ENCODE measurements at regions not wholly inside any gene's neighbourhood (a gene's known extent, or its start where the extent isn't known, plus 50 kb on each side); places are given as distances from the start of the nearest gene placed in this dataset.

GRCh38 chr3:6578526-6578925 lies 282.4 kb upstream of the GRM7 start:
- peaks cover 11% of the 10 kb centered on the region; the same call in 2 of the 3 replicates for H3K36me3 ChIP-seq (ENCODE audit: control insufficient read depth, insufficient read depth, low read length)
- peaks cover 4% of the 10 kb centered on the region for H3K9me3 ChIP-seq (replicated peaks; ENCODE audit: control insufficient read depth, insufficient read depth, low read depth, low read length)
- no peaks in the 10 kb centered on the region for H3K4me1 ChIP-seq (replicated peaks in 1 of 2; ENCODE audit: control insufficient read depth in 2 of 2, insufficient read depth in 2 of 2, low read length in 2 of 2)
- 43% methylated on average over 1 of the region's 1 CpG for WGBS (ENCODE audit: insufficient coverage, low coverage, missing lambda C conversion rate)
- ChIA-PET POLR2A (interaction anchor here (0.8 to 0.9 kb wide), 2 partner anchors 9 to 22 kb away, joined by 3 read pairs; no protein-coding TSS in a partner anchor), CTCF (ENCODE audit: low intra/inter-chr PET ratio) (no interaction called here)
- ATAC-seq (peak; percentile 75), DNase-seq (ENCODE audit: extremely low read depth in 1 of 4, low spot score in 3 of 4) (peak in 1 of 4 experiments; percentile 30), FAIRE-seq (no peak)
- in situ Hi-C loops (cut with MboI) (no loop called here), intact Hi-C loops (cut with micrococcal nuclease) (no loop called here)
- no peak overlapping the region for H2AFZ ChIP-seq (ENCODE audit: low read depth, low read length)
- H3K79me2 ChIP-seq (ENCODE audit: control insufficient read depth, insufficient read depth, low read length): peaks cover 15% of the 10 kb centered on the region; the same call in 2 of the 3 replicates
- no peaks in the 10 kb centered on the region for H3K27me3 ChIP-seq (ENCODE audit: control insufficient read depth in 2 of 2, insufficient read depth in 2 of 2, low read length in 2 of 2)
- no peaks in the 10 kb centered on the region for H3K9me1 ChIP-seq (ENCODE audit: control insufficient read depth, insufficient read depth, low read length)
- BruUV-seq (replicated peaks): no TSS peak
- no peak overlapping the region for H3K4me2 ChIP-seq (ENCODE audit: insufficient read depth, low read length)
- no peaks in the 10 kb centered on the region for H4K20me1 ChIP-seq (replicated peaks; ENCODE audit: control insufficient read depth, insufficient read depth, low read length)
- no peak overlapping the region for H3K9ac ChIP-seq (ENCODE audit: insufficient read depth in 1 of 2, low read depth in 2 of 2, low read length in 2 of 2)
- no peak overlapping the region for H3K27ac ChIP-seq (ENCODE audit: extremely low read depth, low read depth, low read length)
- H3K4me3 ChIP-seq: no peak overlapping the region
- TF ChIP-seq ZNF311 (CRISPR knock-in tag; IDR thresholded peaks at IDR 0.05): no peak
- TF ChIP-seq TCF15 (CRISPR knock-in tag; IDR thresholded peaks at IDR 0.05): no peak
- TF ChIP-seq CEBPB (tag; IDR thresholded peaks at IDR 0.05): peak; percentile 33; the same call in 1 of the 2 replicates
- no peak for TF ChIP-seq NR3C1 (CRISPR knock-in tag; IDR thresholded peaks at IDR 0.05)
- TF ChIP-seq MAFK (IDR thresholded peaks at IDR 0.05; ENCODE audit: low read length): peak; percentile 19; the same call in 1 of the 2 replicates
- no peak for TF ChIP-seq MYNN (IDR thresholded peaks at IDR 0.05)
- no peak for TF ChIP-seq MYNN (CRISPR knock-in tag; IDR thresholded peaks at IDR 0.05)
- no peak for TF ChIP-seq BDP1 (IDR thresholded peaks at IDR 0.05; ENCODE audit: insufficient read depth, insufficient read length)
- TF ChIP-seq CEBPG (CRISPR knock-in tag; IDR thresholded peaks at IDR 0.05): no peak
- 0 out of 4 replicates have a peak, but pooled peaks of 1 of the 2 experiments have one; percentile 32 for TF ChIP-seq CEBPG (tag; conservative IDR thresholded peaks at IDR 0.05 in 1 of 2, IDR thresholded peaks at IDR 0.05 in 1 of 2)
- no peak for TF ChIP-seq SMC3 (conservative IDR thresholded peaks at IDR 0.05; ENCODE audit: insufficient read depth, low read depth, low read length)
- no peak for TF ChIP-seq UBTF (IDR thresholded peaks at IDR 0.05; ENCODE audit: borderline replicate concordance in 1 of 2, low read depth in 2 of 2, low read length in 2 of 2)
- TF ChIP-seq PRMT5 (CRISPR knock-in tag; IDR thresholded peaks at IDR 0.05): no peak
- TF ChIP-seq U2AF2 (optimal IDR thresholded peaks at IDR 0.05; ENCODE audit: low read depth, low read length): no peak
- no peak for TF ChIP-seq MCM2 (IDR thresholded peaks at IDR 0.05; ENCODE audit: low read depth)
- TF ChIP-seq PBX2 (CRISPR knock-in tag; IDR thresholded peaks at IDR 0.05; ENCODE audit: low read depth): no peak
- no peak for TF ChIP-seq PBX2 (tag; conservative IDR thresholded peaks at IDR 0.05; ENCODE audit: low read depth)
- peak; percentile 57 for TF ChIP-seq C11orf30 (IDR thresholded peaks at IDR 0.05; ENCODE audit: low read depth)
